ENCODE measurements at regions not wholly inside any gene's neighbourhood (a gene's known extent, or its start where the extent isn't known, plus 50 kb on each side); places are given as distances from the start of the nearest gene placed in this dataset.

DNA sequence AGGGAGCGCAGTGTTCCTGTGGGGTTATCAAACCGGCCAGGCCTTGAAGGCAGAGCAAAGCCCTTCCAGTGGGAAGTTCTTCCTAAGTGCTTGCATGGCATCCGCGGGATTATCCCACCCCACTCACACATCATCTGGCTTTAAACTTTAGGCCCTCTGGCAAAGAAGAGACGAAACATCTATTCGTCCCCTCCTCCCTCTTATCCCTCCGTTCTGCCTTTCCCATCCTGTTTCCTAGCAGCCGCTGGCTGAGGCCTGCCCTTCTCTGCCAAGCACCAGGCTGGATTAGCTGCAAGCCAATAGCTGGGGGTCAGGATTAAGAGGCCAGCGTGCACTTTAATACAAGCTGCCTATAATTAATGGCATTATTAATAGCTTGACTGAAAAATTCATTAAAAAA, 621.0 kb downstream of the PKHD1 start:
- TF ChIP-seq CTCF (IDR thresholded peaks at IDR 0.05) (no peak), POLR2AphosphoS5 (IDR thresholded peaks at IDR 0.05) (no peak), POLR2A (IDR thresholded peaks at IDR 0.05) (no peak)
- WGBS, result 84% methylated on average over 9 of the region's 9 CpGs

GRCh38 chr6:51467231-51467952, 620.0 kb downstream of the PKHD1 start:
- Histone ChIP-seq H3K27ac (no peak overlapping the region), H3K9me3 (no peaks in the 10 kb centered on the region), H3K4me1 (replicated peaks) (no peaks in the 10 kb centered on the region), H3K36me3 (no peaks in the 10 kb centered on the region), H3K27me3 (replicated peaks; ENCODE audit: insufficient read depth) (no peaks in the 10 kb centered on the region), H3K4me3 (no peak overlapping the region)
- 54% methylated on average over 6 of the region's 6 CpGs for WGBS
- no peak for DNase-seq (ENCODE audit: low spot score)
- TF ChIP-seq POLR2AphosphoS5 (IDR thresholded peaks at IDR 0.05) (no peak), CTCF (IDR thresholded peaks at IDR 0.05) (no peak)
- intact Hi-C loops (cut with DNase I), result no loop called here

More for the DNA sequence above, 621.0 kb downstream of the PKHD1 start:
- Histone ChIP-seq H3K9me3 (no peaks in the 10 kb centered on the region), H3K4me1 (replicated peaks) (no peaks in the 10 kb centered on the region), H3K27me3 (replicated peaks; ENCODE audit: insufficient read depth) (no peaks in the 10 kb centered on the region), H3K36me3 (no peaks in the 10 kb centered on the region), H3K27ac (no peak overlapping the region), H3K4me3 (no peak overlapping the region)
- DNase-seq (ENCODE audit: low spot score), result no peak
- intact Hi-C loops (cut with DNase I), result no loop called here

- Histone ChIP-seq H3K4me1 (replicated peaks) (no peaks in the 10 kb centered on the region), H3K27ac (no peak overlapping the region), H3K4me3 (no peak overlapping the region), H3K27me3 (replicated peaks; ENCODE audit: insufficient read depth) (no peaks in the 10 kb centered on the region), H3K9me3 (no peaks in the 10 kb centered on the region), H3K36me3 (no peaks in the 10 kb centered on the region)
- DNase-seq (ENCODE audit: low spot score), result no peak
- WGBS, result 81% methylated on average over 3 of the region's 3 CpGs
- intact Hi-C loops (cut with DNase I), result no loop called here
- TF ChIP-seq POLR2AphosphoS5 (IDR thresholded peaks at IDR 0.05) (no peak), CTCF (IDR thresholded peaks at IDR 0.05) (no peak), POLR2A (IDR thresholded peaks at IDR 0.05) (no peak)
These were observed 618.7 kb downstream of the PKHD1 start for GRCh38 chr6:51468704-51469103.

- peak; percentile 14 for DNase-seq (ENCODE audit: low spot score)
- H3K36me3 ChIP-seq, result no peaks in the 10 kb centered on the region
- intact Hi-C loops (cut with DNase I), result no loop called here
- no peaks in the 10 kb centered on the region for H3K27me3 ChIP-seq (replicated peaks; ENCODE audit: insufficient read depth)
- 70% methylated on average over 5 of the region's 5 CpGs for WGBS
- no peaks in the 10 kb centered on the region for H3K9me3 ChIP-seq
- H3K27ac ChIP-seq, result peak overlapping the region; percentile 6 to 8
- no peak overlapping the region for H3K4me3 ChIP-seq
- no peaks in the 10 kb centered on the region for H3K4me1 ChIP-seq (replicated peaks)
- no peak for TF ChIP-seq POLR2A (IDR thresholded peaks at IDR 0.05)
- no peak for TF ChIP-seq POLR2AphosphoS5 (IDR thresholded peaks at IDR 0.05)
- no peak for TF ChIP-seq CTCF (IDR thresholded peaks at IDR 0.05)
These were observed 614.5 kb downstream of the PKHD1 start for GRCh38 chr6:51472745-51473487.

Measured in prostate gland (tissue), 2 donors.